GM19467 (cell line): ENCODE measurements at regions not wholly inside any gene's neighbourhood (a gene's known extent, or its start where the extent isn't known, plus 50 kb on each side); places are given as distances from the start of the nearest gene placed in this dataset.

Source experiments
- ATAC-seq: cut with Tn5 transposase; IDR thresholded peaks from one replicate; pipeline ENCODE4 v1.9.1; 2021; ENCODE audit warnings: mild to moderate bottlenecking, moderate library complexity; ENCODE audit not compliant: unreplicated experiment

DNA sequence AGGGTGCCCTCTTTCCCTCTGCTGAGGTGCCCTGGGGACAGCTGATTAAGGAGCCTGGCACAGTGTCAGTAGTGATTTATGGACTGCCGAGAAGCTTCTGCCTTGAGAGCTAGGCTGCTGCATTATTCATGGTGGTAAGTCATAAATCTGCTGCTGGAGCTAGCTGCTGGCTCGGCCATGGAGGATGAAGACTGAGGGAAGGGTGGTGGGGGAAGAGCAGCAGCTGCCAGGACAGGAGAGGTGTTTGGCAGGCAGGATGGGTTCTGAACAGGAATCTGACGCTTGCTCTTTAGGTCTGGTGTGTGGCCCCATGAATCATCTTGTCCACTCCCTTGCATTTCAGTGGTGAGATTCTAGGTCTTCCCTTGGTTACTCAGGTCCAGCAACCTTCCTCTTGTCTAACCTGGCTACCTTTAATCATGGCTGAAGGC is 296.3 kb downstream of the DYSF start:
- no peak for ATAC-seq

GRCh38 chr2:71748227-71748626 is 294.9 kb downstream of the DYSF start:
- ATAC-seq = no peak

DNA sequence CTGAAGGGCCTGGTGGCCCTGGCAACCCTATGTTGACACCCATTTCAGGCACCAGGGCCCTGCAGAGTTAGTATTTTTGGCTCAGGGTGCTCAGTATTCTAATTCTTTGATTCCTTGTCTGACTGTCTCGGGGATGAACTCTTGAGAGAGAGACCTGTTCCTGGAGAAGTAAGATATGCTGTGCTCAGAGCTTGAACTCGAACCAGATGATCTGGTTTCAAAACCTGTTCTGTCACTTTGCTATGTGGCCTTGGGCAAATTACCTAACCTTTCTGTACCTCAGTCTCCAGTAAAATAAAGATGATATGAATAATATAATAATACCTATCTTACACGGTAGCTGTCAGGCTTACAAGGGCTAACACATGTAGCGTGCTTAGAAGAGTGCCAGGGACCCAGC is 294.2 kb downstream of the DYSF start:
- no peak for ATAC-seq

DNA sequence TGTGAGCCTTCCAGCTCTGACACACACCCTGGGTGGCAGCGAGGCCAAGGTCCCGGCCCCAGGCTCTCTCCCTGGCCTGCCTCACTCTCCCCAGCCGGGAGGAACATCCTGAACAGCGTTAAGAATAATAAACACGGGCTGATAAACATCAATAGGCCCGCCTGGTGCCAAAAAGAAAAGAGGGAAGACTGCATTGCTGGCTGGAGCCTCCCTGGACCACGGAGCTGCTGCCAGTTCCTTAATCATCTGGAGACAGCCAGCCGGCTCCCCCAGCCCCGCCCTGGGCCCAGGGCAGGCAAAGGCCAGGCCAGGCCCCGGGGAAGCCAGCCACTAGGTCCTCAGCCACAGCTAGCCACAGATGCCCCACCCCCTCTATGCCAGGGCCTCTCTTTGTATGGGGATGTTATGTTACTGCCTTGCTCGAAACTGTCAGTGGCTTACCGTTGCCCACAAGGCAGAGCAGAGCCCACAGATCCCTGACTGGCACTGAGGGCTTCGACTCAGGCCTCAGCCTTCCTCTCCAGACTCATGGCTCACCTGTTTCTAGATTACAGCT is 293.7 kb downstream of the DYSF start:
- no peak for ATAC-seq

DNA sequence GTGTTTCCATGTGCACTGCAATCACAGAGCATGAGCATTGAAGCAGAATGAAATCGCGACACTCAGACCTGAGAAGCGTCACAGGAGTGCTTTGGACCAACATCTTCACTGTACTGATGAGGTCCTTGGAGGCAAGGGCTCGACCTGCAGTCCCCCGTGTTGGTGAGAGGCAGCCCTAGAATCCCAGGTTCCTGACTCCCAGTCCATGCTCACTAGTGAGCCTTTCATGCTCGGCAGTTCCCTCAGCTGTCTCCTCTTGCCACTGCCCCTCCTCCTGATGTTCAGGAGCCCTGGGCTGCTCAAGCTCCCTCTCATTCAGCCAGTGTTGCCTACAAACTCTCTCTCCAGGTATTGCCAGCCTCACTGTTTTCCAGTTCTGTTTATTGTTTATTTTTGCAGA is 291.4 kb downstream of the DYSF start:
- no peak for ATAC-seq

DNA sequence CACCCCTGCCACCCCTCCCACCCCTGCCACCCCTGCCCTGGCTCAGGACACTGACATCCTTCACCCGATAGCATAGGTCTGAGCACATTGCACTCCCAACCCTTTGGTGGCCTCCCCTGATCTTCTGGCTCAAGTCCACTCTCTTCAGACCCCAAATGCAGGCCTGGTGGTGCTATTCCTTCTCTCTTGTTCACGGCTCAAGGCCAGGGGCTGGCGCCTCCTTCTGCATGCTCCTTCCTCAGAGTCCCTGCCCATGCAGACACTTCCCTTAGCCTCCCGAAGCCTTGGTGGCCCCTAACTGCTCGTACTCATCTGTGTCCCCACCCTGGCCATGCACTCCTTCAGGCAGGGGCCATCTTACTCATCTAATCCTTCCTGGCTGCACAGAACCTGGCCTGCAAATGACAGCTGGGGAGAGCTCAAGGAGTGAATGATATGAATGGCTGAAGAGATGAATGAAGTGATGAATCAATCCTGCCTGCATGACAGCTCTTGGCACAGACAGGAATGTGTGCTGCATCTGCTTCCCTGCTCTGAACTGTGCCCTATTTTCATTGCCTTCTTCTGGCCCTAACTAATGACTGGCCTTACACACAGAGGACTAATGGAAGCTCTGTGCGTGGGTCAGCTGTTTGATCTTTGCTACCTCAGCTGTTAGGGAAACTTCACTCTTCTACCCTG is 290.8 kb downstream of the DYSF start:
- ATAC-seq = no peak

DNA sequence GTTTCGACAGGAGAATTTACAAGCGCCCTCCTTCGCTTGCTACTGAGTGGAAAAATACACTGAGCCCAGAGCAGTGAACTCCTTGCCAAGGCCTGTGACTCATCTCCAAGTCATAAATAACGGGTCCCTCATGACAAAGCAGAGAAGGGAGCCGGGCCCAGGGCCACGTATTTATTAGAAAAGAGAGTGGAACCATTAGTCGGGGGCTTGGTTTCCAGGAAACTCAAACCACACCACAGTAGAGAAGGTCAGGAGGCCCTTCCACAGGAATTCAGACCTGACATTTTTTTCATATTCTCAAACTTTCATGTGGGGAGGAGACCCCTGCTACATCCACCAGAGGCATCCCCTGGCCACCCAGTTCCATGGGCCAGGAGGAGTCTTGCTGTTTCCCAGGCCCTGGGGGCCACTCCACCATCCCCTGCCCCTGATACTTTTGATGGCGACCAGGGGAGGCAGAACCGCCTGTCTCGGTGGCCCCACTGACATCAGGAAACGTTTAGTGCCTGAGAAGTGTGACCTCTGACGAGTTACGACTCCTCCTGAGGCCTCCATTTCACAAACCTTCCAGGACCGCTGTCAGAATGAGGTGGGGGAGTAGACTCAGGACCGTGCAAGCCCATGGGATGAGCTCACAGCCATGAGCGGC is 289.7 kb downstream of the DYSF start:
- ATAC-seq = no peak

DNA sequence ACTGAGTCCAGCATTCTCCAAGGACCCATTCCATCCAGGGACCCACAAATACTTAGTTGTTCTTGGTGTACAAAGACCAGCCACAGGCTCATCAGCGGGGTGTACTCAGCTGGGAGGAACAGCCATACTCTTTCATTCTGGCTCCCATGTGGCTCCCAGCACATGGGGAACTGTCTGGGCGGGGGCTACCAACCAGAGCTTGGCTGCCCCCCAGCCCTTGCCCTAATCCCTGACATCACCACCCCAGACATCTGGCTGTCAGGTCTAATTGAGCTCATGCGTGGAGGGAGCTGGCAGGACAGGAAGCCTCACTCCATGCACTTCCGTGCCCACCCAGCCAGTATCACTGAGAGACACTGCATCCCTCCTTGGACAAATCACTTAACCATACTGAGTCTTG is 283.6 kb downstream of the DYSF start:
- ATAC-seq = no peak

DNA sequence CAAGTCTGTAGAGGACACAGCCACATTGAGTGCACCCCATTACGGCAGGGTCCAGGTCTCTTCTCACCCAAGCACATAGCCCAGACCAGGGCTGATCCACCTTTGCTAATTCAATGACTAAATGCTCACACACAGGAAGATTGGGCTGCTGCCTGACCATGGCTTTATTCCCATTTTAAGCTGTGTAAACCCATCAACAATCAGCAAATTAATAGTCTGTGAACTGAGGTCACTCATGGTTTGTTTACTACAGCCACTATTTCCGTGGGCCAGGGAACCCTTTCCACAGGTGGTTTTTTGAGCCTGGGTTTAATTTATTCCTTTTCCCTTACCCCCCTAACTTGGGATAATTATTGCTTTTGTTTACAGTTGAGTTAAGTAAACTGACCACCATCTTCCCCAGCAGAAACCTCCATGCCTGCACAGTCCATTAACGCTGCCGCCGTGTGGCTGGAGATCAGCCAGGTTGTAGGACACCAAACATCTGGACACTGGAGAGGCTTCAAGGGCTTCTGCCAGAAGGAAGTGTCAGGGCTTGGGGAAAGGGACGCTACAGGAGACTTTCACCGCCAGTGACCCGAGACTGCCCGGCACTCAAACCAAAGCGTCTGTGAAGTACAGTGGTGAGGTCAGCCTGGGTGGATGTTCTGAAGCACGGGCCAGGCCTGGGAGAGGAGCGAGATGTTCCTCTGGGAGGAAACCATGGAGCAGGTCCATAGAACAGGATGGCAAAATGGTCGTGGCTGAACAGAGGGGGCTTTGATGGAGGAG is 282.9 kb downstream of the DYSF start:
- no peak for ATAC-seq
